GM21367 (cell line): ENCODE measurements at regions not wholly inside any gene's neighbourhood (a gene's known extent, or its start where the extent isn't known, plus 50 kb on each side); places are given as distances from the start of the nearest gene placed in this dataset.
"Not testable (repeated sequence)": the region's sequence is repeated elsewhere in the genome, so short reads cannot be mapped to it uniquely, and the experiment has no call there.

Experiments used
- ATAC-seq: cut with Tn5 transposase; IDR thresholded peaks from one replicate; pipeline ENCODE4 v1.9.1; 2021; ENCODE audit not compliant: unreplicated experiment

- no peak for ATAC-seq
Measured at GRCh38 chr6:82507112-82507511, 143.5 kb downstream of the TPBG start.

- no peak for ATAC-seq
Measured at GRCh38 chr6:82511546-82511945, 147.9 kb downstream of the TPBG start.

GRCh38 chr6:82517896-82518295 is 154.3 kb downstream of the TPBG start:
- ATAC-seq, result not testable (repeated sequence)

DNA sequence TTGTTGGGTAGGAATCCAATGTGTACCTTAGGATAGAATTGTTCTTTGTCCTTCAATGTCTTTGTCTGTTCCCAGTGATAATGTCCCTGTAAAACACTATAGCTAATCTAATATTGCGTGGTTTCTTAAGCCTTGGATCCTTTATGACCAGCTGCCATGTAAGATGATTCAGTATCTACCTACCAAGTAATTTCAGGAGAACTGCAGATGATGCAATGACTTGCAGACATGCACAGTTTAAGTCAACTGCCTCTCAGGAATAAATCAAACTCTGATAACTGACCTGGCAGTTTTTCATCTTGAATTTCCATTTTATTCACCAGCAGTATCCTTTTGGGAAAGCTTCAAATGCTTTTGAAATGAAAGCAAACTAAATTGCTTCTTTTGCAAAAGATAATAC is 157.8 kb downstream of the TPBG start:
- no peak for ATAC-seq

GRCh38 chr6:82521861-82522260 is 158.2 kb downstream of the TPBG start:
- no peak for ATAC-seq

- ATAC-seq, result no peak
Measured at GRCh38 chr6:82524031-82524430, 160.4 kb downstream of the TPBG start.

DNA sequence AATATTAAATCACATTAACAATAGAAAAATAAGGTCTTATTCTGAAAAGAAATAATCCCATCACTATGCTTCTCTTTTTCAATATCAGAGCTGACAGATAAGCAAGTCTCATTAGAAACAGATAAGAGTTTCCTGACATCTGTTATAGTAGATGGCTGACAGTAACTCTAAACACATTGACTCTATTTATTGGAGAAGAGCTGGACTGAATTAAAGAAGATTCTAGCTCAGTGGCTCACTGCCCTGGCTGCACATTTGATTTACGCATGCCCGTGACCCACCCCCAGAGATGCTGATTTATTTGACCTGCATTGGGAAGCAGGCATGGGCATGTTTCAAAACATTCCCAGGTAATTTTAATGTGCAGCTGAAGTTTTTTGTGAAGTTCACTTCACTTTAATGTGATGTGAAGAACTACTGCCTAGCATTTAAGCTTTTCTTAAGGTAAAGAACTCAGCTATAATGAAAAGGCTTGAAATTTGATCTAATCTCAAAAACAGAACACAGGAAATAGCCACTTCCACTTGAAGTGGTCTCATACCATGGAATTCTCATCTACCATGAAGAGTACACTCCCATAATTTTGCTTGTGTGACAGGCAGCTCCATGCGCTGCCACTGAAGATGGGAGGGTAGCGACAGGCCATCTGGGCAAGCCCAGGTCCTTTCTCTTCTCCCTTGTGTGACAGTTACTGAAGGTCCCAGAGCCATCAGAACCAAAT is 162.3 kb downstream of the TPBG start:
- no peak for ATAC-seq

DNA sequence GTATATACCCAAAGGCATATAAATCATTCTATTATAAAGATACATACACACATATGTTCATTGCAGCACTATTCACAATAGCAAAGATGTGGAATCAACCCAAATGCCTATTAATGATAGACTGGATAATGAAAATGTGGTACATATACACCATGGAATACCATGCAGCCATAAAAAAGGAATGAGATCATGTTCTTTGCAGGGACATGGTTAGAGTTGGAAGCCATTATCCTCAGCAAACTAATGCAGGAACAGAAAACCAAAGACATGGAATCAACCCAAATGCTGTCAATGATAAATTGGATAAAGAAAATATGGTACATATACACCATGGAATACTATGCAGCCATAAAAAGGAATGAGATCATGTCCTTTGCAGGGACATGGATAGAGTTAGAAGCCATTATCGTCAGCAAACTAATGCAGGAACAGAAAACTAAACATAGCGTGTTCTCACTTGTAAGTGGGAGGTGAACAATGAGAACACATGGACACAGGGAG is 166.4 kb downstream of the TPBG start:
- not testable (repeated sequence) for ATAC-seq

- no peak for ATAC-seq
Measured at GRCh38 chr6:82534876-82535275, 171.3 kb downstream of the TPBG start.

DNA sequence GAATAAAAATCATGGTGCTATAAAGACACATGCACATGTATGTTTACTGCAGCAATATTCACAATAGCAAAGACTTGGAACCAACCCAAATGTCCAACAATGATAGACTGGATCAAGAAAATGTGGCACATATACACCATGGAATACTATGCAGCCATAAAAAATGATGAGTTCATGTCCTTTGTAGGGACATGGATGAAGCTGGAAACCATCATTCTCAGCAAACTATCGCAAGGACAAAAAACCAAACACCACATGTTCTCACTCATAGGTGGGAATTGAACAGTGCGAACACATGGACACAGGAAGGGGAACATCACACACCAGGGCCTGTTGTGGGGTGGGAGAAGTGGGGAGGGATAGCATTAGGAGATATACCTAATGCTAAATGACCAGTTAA is 185.9 kb downstream of the TPBG start:
- ATAC-seq, result not testable (repeated sequence)

GRCh38 chr6:82551311-82551710 is 187.7 kb downstream of the TPBG start:
- ATAC-seq, result not testable (repeated sequence)

DNA sequence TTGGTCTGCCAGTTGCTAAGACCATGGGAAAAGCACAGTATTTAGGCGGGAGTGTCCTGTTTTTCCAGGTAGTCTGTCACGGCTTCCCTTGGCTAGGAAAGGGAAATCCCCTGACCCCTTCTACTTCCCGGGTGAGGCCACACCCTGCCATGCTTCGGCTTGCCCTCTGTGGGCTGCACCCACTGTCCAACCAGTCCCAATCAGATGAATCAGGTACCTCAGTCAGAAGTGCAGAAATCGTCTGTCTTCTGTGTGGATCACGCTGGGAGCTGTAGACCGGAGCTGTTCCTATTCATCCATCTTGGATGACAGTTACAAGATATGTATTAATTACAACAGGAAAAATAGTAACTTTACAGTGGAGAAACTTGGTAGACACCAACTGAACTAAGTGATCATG is 188.2 kb downstream of the TPBG start:
- no peak for ATAC-seq

DNA sequence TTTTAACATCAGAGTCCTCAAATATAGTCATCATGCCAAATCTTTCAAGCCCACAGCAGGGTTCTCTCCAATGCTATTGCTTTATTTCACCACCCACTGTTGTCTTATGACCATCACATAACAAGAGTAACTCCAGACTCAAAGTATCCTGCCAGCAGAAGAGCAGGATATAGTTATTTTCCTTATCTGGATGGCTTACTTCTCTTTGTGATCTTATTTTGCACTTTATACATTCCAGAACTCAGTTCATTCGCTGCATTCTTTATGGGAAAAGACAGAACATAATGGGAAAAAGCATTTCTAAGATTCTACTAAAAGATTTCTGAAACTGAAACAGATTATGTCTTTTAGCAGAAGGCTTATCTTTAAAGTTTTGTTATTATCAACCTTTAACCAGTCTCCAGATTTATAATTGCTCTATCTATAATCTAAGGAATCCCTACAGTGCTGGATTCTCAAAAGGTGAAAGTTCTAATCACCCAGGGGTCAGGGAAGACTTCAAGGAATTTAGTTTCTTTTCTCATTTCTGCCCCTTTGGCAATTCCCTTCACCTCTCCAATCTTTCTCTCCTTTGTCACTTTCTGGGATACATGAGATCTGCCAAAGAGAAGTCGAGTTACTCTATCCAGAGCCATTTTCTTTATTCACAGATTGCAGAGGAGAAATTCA is 190.4 kb downstream of the TPBG start:
- ATAC-seq, result no peak

DNA sequence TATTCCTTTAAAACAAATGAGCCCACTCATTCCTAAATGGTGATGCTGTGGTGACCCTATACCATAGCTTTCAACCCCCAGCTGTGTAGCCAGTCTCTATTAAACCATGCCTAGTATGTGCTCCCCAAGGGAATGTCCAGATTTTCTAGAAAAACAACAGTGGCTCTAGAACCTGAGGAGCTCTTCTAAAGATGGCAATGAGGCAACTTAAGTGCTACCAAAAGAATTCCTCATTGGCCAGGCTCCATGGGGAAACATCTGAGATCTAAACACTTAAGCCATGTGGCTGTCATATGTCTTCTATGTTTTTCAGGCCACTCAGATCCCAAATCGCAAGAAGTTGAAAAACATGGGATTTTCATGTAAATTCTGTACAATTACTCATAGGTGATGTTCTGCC is 191.0 kb downstream of the TPBG start:
- no peak for ATAC-seq

DNA sequence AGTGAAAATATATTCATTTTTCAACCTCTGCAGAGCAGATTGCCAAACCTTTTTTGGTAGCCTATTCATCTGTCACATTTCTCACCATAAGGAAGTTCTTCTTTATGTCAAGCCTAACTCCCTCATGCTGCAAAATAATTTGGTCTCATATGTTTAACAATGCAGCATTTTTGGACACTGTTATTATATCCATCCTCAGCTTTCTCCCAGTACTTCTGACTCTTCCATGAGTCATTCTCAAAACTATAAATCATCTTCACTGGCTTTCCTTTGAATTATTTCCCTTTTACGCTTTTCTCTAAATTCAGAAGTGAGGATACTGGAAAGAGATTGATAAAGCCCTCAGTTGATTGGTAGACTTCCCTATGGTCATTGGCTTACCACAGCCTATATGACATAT is 192.2 kb downstream of the TPBG start:
- no peak for ATAC-seq

DNA sequence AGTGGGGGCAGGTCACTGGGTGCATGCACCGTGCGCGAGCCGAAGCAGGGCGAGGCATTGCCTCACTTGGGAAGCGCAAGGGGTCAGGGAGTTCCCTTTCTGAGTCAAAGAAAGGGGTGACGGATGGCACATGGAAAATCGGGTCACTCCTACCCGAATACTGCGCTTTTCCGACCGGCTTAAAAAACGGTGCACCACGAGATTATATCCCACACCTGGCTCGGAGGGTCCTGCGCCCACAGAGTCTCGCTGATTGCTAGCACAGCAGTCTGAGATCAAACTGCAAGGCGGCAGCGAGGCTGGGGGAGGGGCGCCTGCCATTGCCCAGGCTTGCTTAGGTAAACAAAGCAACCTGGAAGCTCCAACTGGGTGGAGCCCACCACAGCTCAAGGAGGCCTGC is 194.9 kb downstream of the TPBG start:
- not testable (repeated sequence) for ATAC-seq

DNA sequence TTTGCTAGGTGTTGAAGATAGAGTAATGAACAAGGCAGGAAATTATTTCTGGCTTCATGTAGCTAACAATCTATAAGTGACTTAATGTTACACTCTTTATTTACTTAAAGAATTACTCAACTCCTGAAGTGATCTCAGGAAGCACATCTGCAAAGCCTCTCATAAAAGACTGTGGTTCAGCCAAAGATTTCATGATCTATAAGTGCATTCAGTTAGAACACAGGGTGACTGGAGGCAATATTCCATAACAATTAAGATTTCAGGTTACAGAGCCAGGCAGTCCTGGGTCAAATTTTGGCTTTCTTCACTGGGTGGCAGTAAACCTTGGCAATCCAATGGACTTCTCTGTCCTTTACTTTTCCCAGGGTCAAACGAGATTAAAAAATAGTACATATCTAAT is 204.0 kb downstream of the TPBG start:
- no peak for ATAC-seq

GRCh38 chr6:82568290-82568993 is 204.8 kb downstream of the TPBG start:
- ATAC-seq, result peak; percentile 78

GRCh38 chr6:82569022-82569421 is 205.4 kb downstream of the TPBG start:
- no peak for ATAC-seq

GRCh38 chr6:82570083-82570482 is 206.5 kb downstream of the TPBG start:
- no peak for ATAC-seq

GRCh38 chr6:82571455-82571854 is 207.8 kb downstream of the TPBG start:
- no peak for ATAC-seq
